CD8-positive, alpha-beta memory T cell (primary cell): ENCODE measurements at regions not wholly inside any gene's neighbourhood (a gene's known extent, or its start where the extent isn't known, plus 50 kb on each side); places are given as distances from the start of the nearest gene placed in this dataset.
A peak's percentile ranks its signal among the peaks of the same experiment; 100 is the strongest.
"Not testable (repeated sequence)": the region's sequence is repeated elsewhere in the genome, so short reads cannot be mapped to it uniquely, and the experiment has no call there.

Source experiments
- CTCF ChIA-PET: fragments of 350-600 bp; sonication (Branson Sonifier 250); formaldehyde crosslinking; loops from one replicate; lab custom pipeline; 2021; ENCODE audit warnings: antibody characterized with exemption; lab: Charles Lee
- POLR2A ChIA-PET: fragments of 350-600 bp; sonication (Branson Sonifier 250); formaldehyde crosslinking; loops from one replicate; lab custom pipeline; 2021; ENCODE audit warnings: antibody characterized with exemption; lab: Charles Lee
- DNase-seq, 5 donors: peaks; one replicate each; pipeline versions ENCODE4 v3.0.0 to v3.0.0-alpha.2; 2020 to 2022; ENCODE audit warnings: mixed read lengths in 1 of 5
- H3K27ac ChIP-seq: one replicate; pipeline ENCODE4 v1.7.0; 2013; ENCODE audit warnings: low read depth, mild to moderate bottlenecking, low read length, moderate library complexity
- H3K27me3 ChIP-seq: 2 replicates; pipeline ENCODE4 v1.7.0; 2013; ENCODE audit warnings: low read length, mild to moderate bottlenecking; ENCODE audit not compliant: insufficient read depth, poor library complexity, severe bottlenecking
- H3K36me3 ChIP-seq: 2 replicates; pipeline ENCODE4 v1.7.0; 2013; ENCODE audit warnings: mild to moderate bottlenecking, low read length, moderate library complexity; ENCODE audit not compliant: insufficient read depth
- H3K4me1 ChIP-seq: 2 replicates; pipeline ENCODE4 v1.7.0; 2013; ENCODE audit warnings: mild to moderate bottlenecking, low read length, moderate library complexity; ENCODE audit not compliant: insufficient read depth
- H3K4me3 ChIP-seq: 2 replicates; pipeline ENCODE4 v1.7.0; 2013; ENCODE audit warnings: mild to moderate bottlenecking, low read length
- H3K9me3 ChIP-seq: 2 replicates; pipeline ENCODE4 v1.7.0; 2013; ENCODE audit warnings: mild to moderate bottlenecking, low read length
- H3K27ac Mint-ChIP-seq, 8 donors: one replicate each; pipeline ENCODE4 v1.8.0; 2020 to 2021; ENCODE audit warnings: mixed read lengths in 8 of 8, mild to moderate bottlenecking in 6 of 8, inconsistent platforms in 3 of 8, moderate library complexity in 3 of 8
- H3K27me3 Mint-ChIP-seq, 2 donors: one replicate each; pipeline ENCODE4 v1.8.0; 2020 to 2021; ENCODE audit warnings: mixed read lengths in 2 of 2, mild to moderate bottlenecking in 1 of 2, moderate library complexity in 1 of 2
- H3K36me3 Mint-ChIP-seq, 3 donors: one replicate each; pipeline ENCODE4 v1.8.0; 2020 to 2021; ENCODE audit warnings: mixed read lengths in 3 of 3, inconsistent platforms in 1 of 3, mild to moderate bottlenecking in 1 of 3
- H3K4me1 Mint-ChIP-seq, 3 donors: one replicate each; pipeline ENCODE4 v1.8.0; 2020 to 2021; ENCODE audit warnings: mixed read lengths in 3 of 3, inconsistent platforms in 1 of 3, mild to moderate bottlenecking in 1 of 3
- H3K4me3 Mint-ChIP-seq, 7 donors: one replicate each; pipeline ENCODE4 v1.8.0; 2020 to 2021; ENCODE audit warnings: mixed read lengths in 7 of 7, mild to moderate bottlenecking in 6 of 7, moderate library complexity in 4 of 7, inconsistent platforms in 2 of 7
- H3K9me3 Mint-ChIP-seq, 5 donors: one replicate each; pipeline ENCODE4 v1.8.0; 2020 to 2022; ENCODE audit warnings: mixed read lengths in 5 of 5, mild to moderate bottlenecking in 3 of 5, moderate library complexity in 2 of 5, inconsistent platforms in 1 of 5

DNA sequence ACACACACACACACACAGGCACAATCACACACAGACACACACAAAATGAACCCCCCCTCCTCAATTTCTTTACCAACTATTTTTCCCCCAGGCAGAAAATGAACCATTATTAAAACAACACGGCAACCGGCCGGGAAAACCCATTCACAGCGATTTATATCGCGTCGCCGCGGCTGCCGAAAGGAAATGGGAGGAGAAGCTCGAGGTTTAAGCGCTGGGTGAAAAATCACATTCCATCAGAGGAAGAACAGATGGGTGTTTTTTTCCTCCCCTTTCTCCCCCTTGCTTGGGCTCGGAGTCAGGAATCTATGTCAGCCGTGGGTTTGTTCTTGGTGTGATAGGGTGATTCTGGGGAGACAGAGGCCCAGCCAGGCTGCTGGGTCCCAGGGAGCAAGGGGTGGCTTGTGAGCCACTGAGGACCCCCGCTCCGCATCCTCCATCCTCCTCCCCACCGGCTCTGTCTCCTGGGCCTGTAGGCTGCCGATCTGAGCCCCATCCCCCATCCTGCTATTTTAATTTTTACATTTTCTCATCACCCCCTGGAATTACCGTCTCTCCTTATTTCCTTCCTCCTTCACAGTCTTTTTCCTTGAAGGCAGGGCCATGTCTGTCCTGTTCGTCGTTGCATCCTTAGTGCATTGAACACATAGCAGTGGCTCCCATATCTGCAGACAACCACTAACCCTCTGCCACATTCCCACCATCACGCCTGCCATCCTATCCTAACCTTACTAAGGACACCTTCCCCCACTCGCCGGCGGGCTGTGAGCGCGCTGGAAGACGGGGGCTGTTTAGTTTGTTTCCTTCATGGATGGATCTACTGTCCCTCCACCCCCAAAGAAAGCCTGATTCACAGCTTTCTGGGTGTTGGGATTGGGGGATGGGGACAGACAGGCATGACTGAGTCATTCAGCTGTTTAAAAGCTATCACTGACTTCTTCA lies 137.7 kb downstream of the CRLF3 start:
- H3K9me3 Mint-ChIP-seq, H3K9me3 ChIP-seq, H3K36me3 ChIP-seq, DNase-seq, H3K27me3 ChIP-seq, H3K36me3 Mint-ChIP-seq, H3K4me1 Mint-ChIP-seq, H3K27ac ChIP-seq, H3K4me3 Mint-ChIP-seq, H3K4me1 ChIP-seq, H3K4me3 ChIP-seq, POLR2A ChIA-PET: not testable (repeated sequence)
- Mint-ChIP-seq H3K27ac (peak overlapping the region in 2 of 8 donors; percentile 33 to 72), H3K27me3 (peaks cover 9 to 20% of the 10 kb centered on the region in 2 donors)
- CTCF ChIA-PET: interaction anchor here (0.7 kb wide), 2 partner anchors 13 to 375 kb away, joined by 3 to 4 read pairs; no protein-coding TSS in a partner anchor

- H3K27me3 ChIP-seq, H3K4me1 Mint-ChIP-seq, H3K27ac ChIP-seq, CTCF ChIA-PET, POLR2A ChIA-PET, H3K4me1 ChIP-seq, H3K9me3 Mint-ChIP-seq, H3K36me3 Mint-ChIP-seq, H3K4me3 ChIP-seq, H3K9me3 ChIP-seq, H3K36me3 ChIP-seq, DNase-seq, H3K27ac Mint-ChIP-seq: not testable (repeated sequence)
- H3K4me3 Mint-ChIP-seq: peak overlapping the region in 1 of 7 donors; percentile 32
- H3K27me3 Mint-ChIP-seq: peaks cover 4 to 21% of the 10 kb centered on the region in 2 donors
These were observed 142.2 kb downstream of the CRLF3 start for GRCh38 chr17:30682280-30682679.

DNA sequence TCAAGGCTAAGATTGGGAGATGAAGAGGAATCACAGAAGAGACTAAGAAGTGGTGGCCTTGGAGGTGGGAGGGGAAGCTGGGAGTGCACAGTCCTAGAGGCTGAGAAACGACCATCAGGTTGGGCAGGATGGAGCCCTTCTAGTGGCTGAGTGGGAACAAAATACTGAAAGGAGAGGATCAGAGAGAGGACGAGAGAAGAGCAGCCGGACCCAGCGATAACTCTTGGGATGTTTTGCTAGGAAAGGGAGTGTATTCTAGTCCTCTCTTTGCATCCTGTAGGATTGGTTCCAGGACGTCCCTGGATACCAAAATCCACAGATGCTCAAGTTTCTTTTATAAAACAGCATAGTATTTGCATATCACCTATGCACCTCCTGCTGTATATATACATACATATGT lies 143.8 kb downstream of the CRLF3 start:
- H3K36me3 Mint-ChIP-seq, H3K27me3 ChIP-seq, H3K36me3 ChIP-seq, H3K4me3 Mint-ChIP-seq, H3K9me3 ChIP-seq, CTCF ChIA-PET, H3K27ac Mint-ChIP-seq, DNase-seq, H3K27ac ChIP-seq, H3K4me1 ChIP-seq, H3K4me1 Mint-ChIP-seq, H3K4me3 ChIP-seq, POLR2A ChIA-PET: not testable (repeated sequence)
- Mint-ChIP-seq H3K9me3 (peaks cover 0 to 15% (median 9%) of the 10 kb centered on the region in 5 donors), H3K27me3 (peaks cover 0 to 11% of the 10 kb centered on the region in 2 donors)

- Histone ChIP-seq H3K36me3 (no peaks in the 10 kb centered on the region), H3K4me1 (no peaks in the 10 kb centered on the region), H3K9me3 (no peaks in the 10 kb centered on the region), H3K4me3 (no peak overlapping the region), H3K27me3 (no peaks in the 10 kb centered on the region), H3K27ac (no peak overlapping the region)
- H3K4me3 Mint-ChIP-seq: no peak overlapping the region
- H3K36me3 Mint-ChIP-seq: peaks cover 0 to 10% (median 0%) of the 10 kb centered on the region in 3 donors
- peaks cover 0 to 3% of the 10 kb centered on the region in 2 donors for H3K27me3 Mint-ChIP-seq
- POLR2A ChIA-PET: no interaction called here
- H3K27ac Mint-ChIP-seq: peak overlapping the region in 1 of 8 donors; percentile 30
- CTCF ChIA-PET: no interaction called here
- DNase-seq: no peak
- peaks cover 0 to 15% (median 10%) of the 10 kb centered on the region in 5 donors for H3K9me3 Mint-ChIP-seq
- H3K4me1 Mint-ChIP-seq: no peaks in the 10 kb centered on the region
These were observed 146.8 kb downstream of the CRLF3 start for GRCh38 chr17:30677550-30678249.

GRCh38 chr17:30675777-30676492 lies 148.6 kb downstream of the CRLF3 start:
- peaks cover 0 to 10% (median 0%) of the 10 kb centered on the region in 3 donors for H3K36me3 Mint-ChIP-seq
- H3K27ac Mint-ChIP-seq, H3K27me3 Mint-ChIP-seq, DNase-seq, H3K4me3 Mint-ChIP-seq, H3K27me3 ChIP-seq, H3K36me3 ChIP-seq, H3K4me1 Mint-ChIP-seq, H3K27ac ChIP-seq, H3K4me1 ChIP-seq, H3K4me3 ChIP-seq, H3K9me3 ChIP-seq, POLR2A ChIA-PET: not testable (repeated sequence)
- peaks cover 0 to 15% (median 10%) of the 10 kb centered on the region in 5 donors for H3K9me3 Mint-ChIP-seq
- CTCF ChIA-PET: interaction anchor here (1.0 kb wide), 1 partner anchor 21 kb away, joined by 3 read pairs; no protein-coding TSS in a partner anchor

DNA sequence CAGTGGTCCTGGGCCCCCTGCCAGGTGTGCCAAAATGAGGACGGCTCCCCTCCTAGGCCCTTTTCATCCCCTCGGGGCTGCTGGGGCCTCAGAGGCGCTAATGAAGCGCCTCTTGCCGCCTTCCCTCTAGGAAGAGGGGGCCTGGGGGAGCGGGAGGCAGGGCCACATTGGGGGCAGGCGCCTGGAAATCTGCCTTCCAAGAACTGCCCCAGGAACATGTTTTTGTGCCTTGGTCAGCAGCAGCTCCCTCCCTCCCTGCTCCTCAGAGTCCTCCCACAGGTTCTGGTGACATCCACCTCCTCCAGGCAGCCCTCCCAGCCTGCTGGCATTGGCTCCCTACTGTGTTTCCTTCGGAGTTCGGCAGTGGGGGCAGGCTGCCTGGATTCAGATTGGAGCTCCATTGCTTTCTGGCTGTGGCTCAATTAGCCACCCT lies 155.3 kb downstream of the CRLF3 start:
- H3K27ac ChIP-seq, H3K4me1 Mint-ChIP-seq, H3K36me3 Mint-ChIP-seq, H3K4me1 ChIP-seq, H3K9me3 Mint-ChIP-seq, H3K27ac Mint-ChIP-seq, H3K27me3 Mint-ChIP-seq, H3K4me3 ChIP-seq, CTCF ChIA-PET, H3K36me3 ChIP-seq, H3K9me3 ChIP-seq, DNase-seq, POLR2A ChIA-PET, H3K27me3 ChIP-seq: not testable (repeated sequence)
- H3K4me3 Mint-ChIP-seq: peak overlapping the region in 3 of 7 donors; percentile 16 to 49 (median 48)

DNA sequence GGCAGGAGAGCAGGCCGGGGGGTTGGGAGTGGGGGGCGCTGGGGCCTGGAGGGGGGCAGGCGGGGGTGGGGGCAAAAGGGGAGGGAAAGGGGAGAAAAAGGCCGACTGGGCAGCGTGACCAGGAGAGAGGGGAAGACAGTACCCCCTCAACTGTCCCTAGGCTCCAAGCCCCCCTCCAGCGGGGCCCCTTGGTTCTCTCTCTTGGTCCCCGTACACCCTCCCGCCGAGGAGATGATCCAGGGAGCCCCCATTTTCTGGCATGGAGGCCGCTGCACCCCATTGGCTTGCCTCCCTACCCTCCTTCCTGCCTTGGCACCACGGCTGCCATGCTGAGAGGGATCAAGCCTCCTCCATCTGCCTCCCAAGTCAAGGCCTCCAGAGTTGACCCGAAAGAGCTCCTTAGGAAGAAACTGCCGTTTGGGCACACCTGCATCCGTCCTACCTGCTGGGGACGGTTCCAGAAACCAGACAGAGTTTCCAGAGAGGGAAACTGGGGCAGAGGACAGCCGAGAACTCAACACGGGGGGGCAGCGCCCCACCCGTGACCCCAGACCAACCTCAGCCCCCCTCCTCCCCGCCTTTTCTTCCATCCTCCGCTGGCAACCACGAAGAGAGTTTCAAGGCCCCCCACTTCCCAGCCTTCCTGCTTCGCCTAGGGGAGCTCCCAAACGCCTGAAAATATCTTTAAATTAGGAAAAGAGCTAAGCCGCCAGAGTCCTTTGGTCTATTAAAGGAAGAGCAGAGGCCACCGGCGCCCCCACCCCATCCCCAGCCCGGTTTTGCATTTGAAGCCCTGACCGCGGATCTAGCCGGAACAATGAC lies 155.9 kb downstream of the CRLF3 start:
- CTCF ChIA-PET, DNase-seq, H3K36me3 ChIP-seq, H3K9me3 ChIP-seq, H3K4me1 ChIP-seq, H3K4me1 Mint-ChIP-seq, H3K36me3 Mint-ChIP-seq, H3K9me3 Mint-ChIP-seq, H3K27ac ChIP-seq, H3K27me3 Mint-ChIP-seq, POLR2A ChIA-PET, H3K27me3 ChIP-seq, H3K4me3 ChIP-seq: not testable (repeated sequence)
- peak overlapping the region in 1 of 8 donors; percentile 76 for H3K27ac Mint-ChIP-seq
- peak overlapping the region in 6 of 7 donors; percentile 16 to 78 (median 52) for H3K4me3 Mint-ChIP-seq
